GM12878 (cell line): ENCODE measurements at regions not wholly inside any gene's neighbourhood (a gene's known extent, or its start where the extent isn't known, plus 50 kb on each side); places are given as distances from the start of the nearest gene placed in this dataset.

Experiments used
- ATAC-seq: fragments of 200-7000 bp; cut with Tn5 transposase; 3 replicates; pipeline ENCODE4 v1.9.1; 2020; ENCODE audit warnings: mild to moderate bottlenecking, moderate library complexity
- BruUV-seq: library from RNA; stranded (reverse); fragments of 400-500 nt; replicated peaks from 2 replicates; lab custom pipeline; 2021; lab: Mats Ljungman, UMichigan
- CTCF ChIA-PET: fragments of 300-600 bp; sonication (Branson Sonifier 250); formaldehyde crosslinking; extraction: SDS; loops from one replicate; lab custom pipeline; 2021; ENCODE audit warnings: inconsistent platforms; lab: Yijun Ruan, JAX
- POLR2A ChIA-PET: fragments of 350-600 bp; formaldehyde crosslinking; extraction: SDS; loops from one replicate; lab custom pipeline; 2021; ENCODE audit warnings: inconsistent platforms; lab: Charles Lee
- RAD21 ChIA-PET: fragments of 300-600 bp; sonication (Branson Sonifier 250); formaldehyde crosslinking; loops from one replicate; lab custom pipeline; 2023; ENCODE audit warnings: antibody characterized with exemption; ENCODE audit not compliant: unreplicated experiment; lab: Charles Lee
- SMC1A ChIA-PET: fragments of 300-600 bp; sonication (Branson Sonifier 250); formaldehyde crosslinking; loops from one replicate; lab custom pipeline; 2023; ENCODE audit not compliant: unreplicated experiment, uncharacterized antibody; lab: Charles Lee
- DNase-seq: peaks from one replicate; pipeline ENCODE4 v3.0.0-alpha.2; 2011; ENCODE audit warnings: low read depth, low spot score
- FAIRE-seq: peaks from 3 replicates; lab custom pipeline; 2011; peaks lifted over from hg19 to GRCh38; lab: Jason Lieb, UNC
- H2AFZ ChIP-seq: 2 replicates; pipeline ENCODE4 v1.6.0; 2011; ENCODE audit warnings: low read depth, low read length, control low read depth; ENCODE audit not compliant: control insufficient read depth
- H3K27ac ChIP-seq: 2 replicates; pipeline ENCODE4 v1.5.1; 2011; ENCODE audit warnings: control low read depth; ENCODE audit not compliant: control insufficient read depth, insufficient read depth
- H3K27me3 ChIP-seq, 2 experiments: replicated peaks in 1 of 2; 2 replicates each; pipeline versions ENCODE4 v1.6.0 to v1.6.1; 2011; ENCODE audit warnings: low read length in 1 of 2; ENCODE audit not compliant: control insufficient read depth in 2 of 2, insufficient read depth in 2 of 2
- H3K36me3 ChIP-seq, 2 experiments: 2 replicates each; pipeline ENCODE4 v1.5.1; 2011; ENCODE audit warnings: low read length in 1 of 2; ENCODE audit not compliant: control insufficient read depth in 2 of 2, insufficient read depth in 2 of 2
- H3K4me1 ChIP-seq: 2 replicates; pipeline ENCODE4 v1.6.1; 2011; ENCODE audit warnings: mild to moderate bottlenecking, low read length, moderate library complexity, mixed read lengths; ENCODE audit not compliant: control insufficient read depth, insufficient read depth
- H3K4me2 ChIP-seq: 2 replicates; pipeline ENCODE4 v1.6.0; 2011; ENCODE audit warnings: control low read depth; ENCODE audit not compliant: control insufficient read depth, insufficient read depth
- H3K4me3 ChIP-seq: fragments of 200-600 bp; sonication (generic); 2 replicates; pipeline ENCODE4 v1.5.1; 2016
- H3K79me2 ChIP-seq: 2 replicates; pipeline ENCODE4 v1.6.0; 2011; ENCODE audit warnings: low read length; ENCODE audit not compliant: control insufficient read depth, insufficient read depth
- H3K9ac ChIP-seq: 2 replicates; pipeline ENCODE4 v1.8.0; 2011; ENCODE audit warnings: low read length, control low read depth, mixed read lengths; ENCODE audit not compliant: control insufficient read depth, insufficient read depth
- H3K9me3 ChIP-seq: replicated peaks from 3 replicates; pipeline ENCODE4 v1.5.1; 2011; ENCODE audit warnings: mild to moderate bottlenecking, low read length; ENCODE audit not compliant: control insufficient read depth, insufficient read depth
- H4K20me1 ChIP-seq: 2 replicates; pipeline ENCODE4 v1.6.0; 2011; ENCODE audit not compliant: control insufficient read depth, insufficient read depth
- ATF2 ChIP-seq: IDR thresholded peaks from 2 replicates; pipeline ENCODE4 v1.6.1; 2012; ENCODE audit warnings: low read length, inconsistent platforms
- CEBPB ChIP-seq, 2 experiments: fragments of 150-350 bp in 1 of 2; IDR thresholded peaks; 2 replicates each; pipeline ENCODE4 v1.6.1; 2012 to 2014; ENCODE audit warnings: low read depth in 2 of 2, low read length in 2 of 2, borderline replicate concordance in 1 of 2, inconsistent platforms in 1 of 2
- CHD1 ChIP-seq: IDR thresholded peaks from 2 replicates; pipeline ENCODE4 v1.6.1; 2012; ENCODE audit warnings: low read depth, low read length, improper control_type of control experiment
- CHD2 ChIP-seq: IDR thresholded peaks from 2 replicates; pipeline ENCODE4 v1.6.1; 2011; ENCODE audit warnings: low read depth, low read length, improper control_type of control experiment, borderline replicate concordance
- GATAD2B ChIP-seq: fragments of 450-650 bp; conservative IDR thresholded peaks from 2 replicates; pipeline ENCODE4 v1.6.1; 2017; ENCODE audit warnings: low read depth, mild to moderate bottlenecking, moderate library complexity
- HCFC1 ChIP-seq: fragments of 150-350 bp; IDR thresholded peaks from 2 replicates; pipeline ENCODE4 v1.6.1; 2014; ENCODE audit warnings: low read length
- HDAC2 ChIP-seq: fragments of 200-600 bp; sonication (generic); IDR thresholded peaks from 2 replicates; pipeline ENCODE4 v1.6.1; 2017
- KLF5 ChIP-seq: fragments of 450-650 bp; IDR thresholded peaks from 2 replicates; pipeline ENCODE4 v1.6.1; 2014; ENCODE audit warnings: mild to moderate bottlenecking; ENCODE audit not compliant: partially characterized antibody
- LARP7 ChIP-seq: fragments of 450-650 bp; IDR thresholded peaks from 2 replicates; pipeline ENCODE4 v1.6.1; 2017; ENCODE audit warnings: mild to moderate bottlenecking
- MEF2A ChIP-seq: IDR thresholded peaks from 2 replicates; pipeline ENCODE4 v1.6.1; 2011; ENCODE audit warnings: low read depth, mild to moderate bottlenecking, low read length, moderate library complexity; ENCODE audit not compliant: insufficient read depth
- PML ChIP-seq: IDR thresholded peaks from 2 replicates; pipeline ENCODE4 v1.6.1; 2012; ENCODE audit warnings: low read length, inconsistent platforms
- POLR2A ChIP-seq: IDR thresholded peaks from 2 replicates; pipeline ENCODE4 v1.6.1; 2011; ENCODE audit warnings: low read depth, mild to moderate bottlenecking, low read length
- RELA ChIP-seq: fragments of 450-650 bp; IDR thresholded peaks from 2 replicates; pipeline ENCODE4 v1.8.0; 2014; ENCODE audit warnings: borderline replicate concordance; ENCODE audit not compliant: partially characterized antibody
- RELB ChIP-seq: fragments of 450-650 bp; IDR thresholded peaks from 2 replicates; pipeline ENCODE4 v1.6.1; 2017; ENCODE audit warnings: low read depth, mild to moderate bottlenecking, moderate library complexity
- SREBF2 ChIP-seq: IDR thresholded peaks from 2 replicates; pipeline ENCODE4 v1.6.1; 2012; ENCODE audit warnings: mild to moderate bottlenecking, low read length
- ZBED1 ChIP-seq: IDR thresholded peaks from 2 replicates; pipeline ENCODE4 v1.6.1; 2016; ENCODE audit warnings: borderline replicate concordance
- ZSCAN29 ChIP-seq: fragments of 450-650 bp; IDR thresholded peaks from 2 replicates; pipeline ENCODE4 v1.6.1; 2017; ENCODE audit warnings: mild to moderate bottlenecking, moderate library complexity
- WGBS: methylation state at CpG from one replicate; pipeline ENCODE4 v1.1.6; 2016; ENCODE audit warnings: low lambda C conversion rate; ENCODE audit not compliant: insufficient replicate concordance, insufficient coverage; ENCODE audit errors: missing lambda C conversion rate; 5-methylcytosine and 5-hydroxymethylcytosine counted together
- in situ Hi-C: fragments of 300-500 bp; cut with MboI; formaldehyde crosslinking; loops from 9 replicates; pipeline ENCODE4 v1.14.3; 2018; ENCODE audit warnings: mixed read lengths
- intact Hi-C: fragments of 100-400 bp; cut with micrococcal nuclease; formaldehyde crosslinking; loops from one replicate; pipeline ENCODE4 v1.14.2; 2022; ENCODE audit not compliant: unreplicated experiment

- H4K20me1 ChIP-seq: no peaks in the 10 kb centered on the region
- WGBS: 6% methylated on average over 13 of the region's 13 CpGs
- no peak for FAIRE-seq
- H3K36me3 ChIP-seq: no peaks in the 10 kb centered on the region
- TF ChIP-seq GATAD2B (no peak), RELA (no peak), HDAC2 (no peak), MEF2A (no peak), CHD1 (no peak), ZBED1 (no peak), KLF5 (no peak), POLR2A (no peak), ATF2 (no peak), HCFC1 (no peak), PML (no peak), ZSCAN29 (no peak), RELB (no peak), LARP7 (no peak), SREBF2 (no peak), CHD2 (no peak), CEBPB (IDR thresholded peaks at IDR 0.05; ENCODE audit: borderline replicate concordance in 1 of 2, low read depth in 2 of 2, low read length in 2 of 2) (no peak)
- TF ChIP-seq, all 136 proteins: peak for 0
- Histone ChIP-seq H3K27ac (no peak overlapping the region), H2AFZ (no peak overlapping the region), H3K9me3 (no peaks in the 10 kb centered on the region), H3K4me3 (no peak overlapping the region), H3K4me1 (no peaks in the 10 kb centered on the region), H3K79me2 (no peaks in the 10 kb centered on the region), H3K27me3 (peaks cover 2 to 21% of the 10 kb centered on the region in 2 experiments), H3K9ac (no peak overlapping the region), H3K4me2 (peak overlapping the region; percentile 84)
- ChIA-PET RAD21 (interaction anchor here (0.7 to 1.6 kb wide), 7 partner anchors 19 to 966 kb away, joined by 3 to 7 read pairs (median 4); no protein-coding TSS in a partner anchor), CTCF (interaction anchor here (0.7 to 2.6 kb wide), 15 partner anchors 10 to 964 kb away, joined by 3 to 10 read pairs (median 5); no protein-coding TSS in a partner anchor), SMC1A (no interaction called here), POLR2A (no interaction called here)
- intact Hi-C loops (loop anchor here (1.0 to 5.0 kb wide), 4 partner anchors 672 to 1286 kb away; no protein-coding TSS in a partner anchor), in situ Hi-C loops (loop anchor here (25.0 kb wide), 1 partner anchor 776 kb away; no protein-coding TSS in a partner anchor)
- no peak for DNase-seq
- ATAC-seq: no peak
- no TSS peak for BruUV-seq
These were observed 125.3 kb upstream of the C11orf58 start for GRCh38 chr11:16613262-16613511.
